ENCODE measurements at regions not wholly inside any gene's neighbourhood (a gene's known extent, or its start where the extent isn't known, plus 50 kb on each side); places are given as distances from the start of the nearest gene placed in this dataset.
"Not testable (repeated sequence)": the region's sequence is repeated elsewhere in the genome, so short reads cannot be mapped to it uniquely, and the experiment has no call there.

DNA sequence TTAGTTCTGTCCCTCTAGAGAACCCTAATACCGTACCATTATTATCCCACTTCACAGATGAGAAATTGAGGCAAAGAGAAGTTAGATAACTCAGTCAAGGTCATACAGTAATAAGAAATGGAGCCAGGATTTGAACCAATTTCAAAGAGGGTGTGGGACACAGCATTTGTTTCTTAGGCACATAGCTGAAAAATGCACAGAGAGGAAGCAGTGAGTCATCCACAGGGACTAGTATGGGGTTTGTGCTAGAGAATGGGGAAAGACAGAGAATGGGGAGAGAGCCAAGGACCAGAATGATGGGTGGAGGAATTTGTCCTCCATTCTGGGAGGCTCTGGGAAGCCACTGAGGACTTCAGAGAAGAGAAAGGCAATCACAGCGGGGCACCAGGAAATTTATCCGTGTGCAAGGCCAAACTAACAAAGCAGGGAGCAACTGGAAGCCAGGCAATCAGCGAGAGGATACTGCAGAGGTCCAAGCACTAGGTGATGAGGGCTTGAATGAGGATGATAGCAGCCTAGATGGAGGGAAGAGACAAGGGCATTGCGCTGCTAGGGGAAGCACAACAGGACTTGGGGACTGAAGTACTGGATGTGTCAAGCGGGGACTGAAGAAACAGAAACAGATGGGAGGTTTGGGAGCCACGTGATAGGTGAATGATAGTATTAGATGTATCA is 78.1 kb upstream of the ZFHX3 start:
- no peaks in the 10 kb centered on the region for H3K36me3 Mint-ChIP-seq
- H3K4me1 Mint-ChIP-seq = peaks cover 3 to 31% (median 12%) of the 10 kb centered on the region in 4 donors
- no peak overlapping the region for H3K4me3 Mint-ChIP-seq
- peaks cover 0 to 40% (median 0%) of the 10 kb centered on the region in 5 donors for H3K27me3 Mint-ChIP-seq
- ATAC-seq = no peak
- H3K9me3 Mint-ChIP-seq = peaks cover 0 to 10% (median 0%) of the 10 kb centered on the region in 9 donors
- DNase-seq = no peak
- POLR2A ChIA-PET = no interaction called here
- H3K27ac Mint-ChIP-seq = peak overlapping the region in 1 of 10 donors; percentile 50

DNA sequence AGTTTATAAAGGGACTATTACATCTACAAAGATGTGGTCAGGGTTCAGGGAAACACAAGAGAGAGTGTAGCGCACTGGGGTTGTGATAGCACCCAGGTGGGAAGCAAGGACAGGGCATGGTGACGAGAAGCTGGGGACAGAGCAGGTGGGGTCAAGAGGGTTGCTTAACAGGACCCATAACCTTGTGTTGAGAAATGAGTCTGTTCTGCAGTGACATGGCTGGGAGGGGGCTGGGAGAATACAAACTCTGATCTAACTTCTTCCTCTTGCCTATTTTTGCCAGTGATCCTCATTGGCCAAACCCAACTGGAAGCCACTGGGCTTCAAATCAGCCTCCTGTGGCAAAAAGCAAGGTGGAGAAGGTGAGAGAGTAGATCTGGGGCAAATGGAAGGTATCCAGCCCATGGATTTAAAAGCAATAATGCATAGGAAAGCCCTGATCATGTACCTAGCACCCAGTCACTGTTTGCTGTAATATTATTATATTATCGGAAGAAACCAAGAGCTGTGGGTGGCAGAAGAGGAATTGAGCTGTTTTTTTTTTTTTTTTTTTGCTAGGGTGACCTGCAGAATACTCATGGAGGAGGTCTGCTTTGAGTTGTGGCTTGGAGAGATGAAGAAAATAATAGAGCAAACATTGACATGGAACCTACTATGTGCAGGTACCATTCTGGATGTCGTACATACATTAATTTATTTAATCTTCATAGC is 76.9 kb upstream of the ZFHX3 start:
- no peak for DNase-seq
- Mint-ChIP-seq H3K9me3 (peaks cover 0 to 17% (median 2%) of the 10 kb centered on the region in 9 donors), H3K27ac (no peak overlapping the region), H3K4me1 (peaks cover 3 to 31% (median 12%) of the 10 kb centered on the region in 4 donors), H3K4me3 (no peak overlapping the region), H3K27me3 (peaks cover 0 to 40% (median 0%) of the 10 kb centered on the region in 5 donors), H3K36me3 (no peaks in the 10 kb centered on the region)
- POLR2A ChIA-PET = no interaction called here
- ATAC-seq = no peak

DNA sequence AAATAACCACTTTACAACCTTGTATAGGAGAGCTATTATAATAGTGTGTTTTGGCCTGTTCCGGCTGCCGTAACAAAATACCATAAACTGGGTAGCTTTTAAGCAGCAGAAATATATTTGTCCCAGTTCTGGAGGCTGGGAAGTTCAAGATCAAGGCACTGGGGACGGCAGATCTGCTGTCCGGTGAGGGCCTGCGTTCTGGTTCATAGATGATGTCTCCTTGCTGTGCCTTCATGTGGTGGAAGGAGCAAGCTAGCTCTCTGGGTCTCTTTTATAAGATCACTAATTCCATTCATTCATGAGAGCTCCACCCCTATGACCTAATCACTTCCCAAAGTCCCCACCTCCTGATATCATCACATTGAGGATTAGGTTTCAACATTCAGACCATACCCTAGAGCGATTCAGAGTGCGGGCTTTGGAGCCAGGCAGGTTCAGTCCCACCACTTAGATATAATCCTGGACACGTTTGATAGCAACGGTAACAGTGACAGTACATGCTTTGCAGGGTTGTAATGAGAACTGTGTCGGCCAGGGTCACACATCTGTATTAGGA is 76.2 kb upstream of the ZFHX3 start:
- POLR2A ChIA-PET = no interaction called here
- DNase-seq = no peak
- H3K4me1 Mint-ChIP-seq = peaks cover 3 to 31% (median 12%) of the 10 kb centered on the region in 4 donors
- no peaks in the 10 kb centered on the region for H3K36me3 Mint-ChIP-seq
- ATAC-seq = no peak
- H3K27ac Mint-ChIP-seq = no peak overlapping the region
- H3K4me3 Mint-ChIP-seq = no peak overlapping the region
- peaks cover 0 to 40% (median 0%) of the 10 kb centered on the region in 5 donors for H3K27me3 Mint-ChIP-seq
- H3K9me3 Mint-ChIP-seq = peaks cover 0 to 19% (median 4%) of the 10 kb centered on the region in 9 donors

DNA sequence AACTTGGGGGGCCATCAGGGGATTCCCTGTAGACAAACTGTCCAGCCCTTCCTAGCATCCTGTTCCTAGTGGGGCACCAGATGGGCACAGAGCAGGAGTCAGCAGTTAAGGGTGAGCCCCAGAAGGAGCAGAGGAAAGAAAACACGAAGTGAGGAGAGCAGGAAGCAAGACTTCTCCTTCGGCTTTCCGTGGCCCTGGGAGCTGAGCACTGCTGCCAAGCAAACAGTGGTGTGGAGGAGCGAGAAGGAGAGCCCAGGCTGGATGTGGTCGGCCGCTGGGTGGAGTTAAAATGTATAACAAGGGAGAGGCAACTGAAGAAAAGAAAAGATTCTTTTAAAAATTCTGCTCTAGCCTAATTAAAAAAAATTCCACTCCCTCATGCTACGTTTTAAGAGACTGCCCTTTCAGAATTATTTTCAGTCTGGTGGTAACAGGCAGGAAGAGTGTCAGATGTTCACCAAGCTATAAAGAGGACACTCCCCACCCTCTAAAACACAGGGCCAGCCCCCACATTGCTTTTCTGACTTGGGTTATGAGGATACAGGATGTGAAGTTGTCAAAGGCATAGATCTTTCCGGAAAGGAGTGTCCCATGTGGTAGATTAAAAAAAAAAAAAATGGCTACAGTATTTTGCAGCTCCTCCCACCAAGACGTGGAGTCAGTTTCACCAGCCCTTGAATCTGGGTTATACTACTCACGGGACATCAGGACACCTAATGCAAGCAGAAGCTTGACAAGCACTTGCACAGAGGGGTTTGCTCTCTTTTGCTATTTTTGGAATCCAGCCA is 74.9 kb upstream of the ZFHX3 start:
- Mint-ChIP-seq H3K4me1 (peaks cover 3 to 31% (median 12%) of the 10 kb centered on the region in 4 donors), H3K36me3 (peaks cover 0 to 2% (median 0%) of the 10 kb centered on the region in 3 donors), H3K9me3 (peaks cover 0 to 19% (median 9%) of the 10 kb centered on the region in 9 donors), H3K4me3 (peak overlapping the region; percentile 26 to 77 (median 42)), H3K27ac (peak overlapping the region in 7 of 10 donors; percentile 28 to 89 (median 71)), H3K27me3 (peaks cover 0 to 40% (median 0%) of the 10 kb centered on the region in 5 donors)
- DNase-seq (peak in 2 of 10 donors; percentile 7 to 29), ATAC-seq (peak in 1 of 2 donors; percentile 81)
- POLR2A ChIA-PET = no interaction called here

DNA sequence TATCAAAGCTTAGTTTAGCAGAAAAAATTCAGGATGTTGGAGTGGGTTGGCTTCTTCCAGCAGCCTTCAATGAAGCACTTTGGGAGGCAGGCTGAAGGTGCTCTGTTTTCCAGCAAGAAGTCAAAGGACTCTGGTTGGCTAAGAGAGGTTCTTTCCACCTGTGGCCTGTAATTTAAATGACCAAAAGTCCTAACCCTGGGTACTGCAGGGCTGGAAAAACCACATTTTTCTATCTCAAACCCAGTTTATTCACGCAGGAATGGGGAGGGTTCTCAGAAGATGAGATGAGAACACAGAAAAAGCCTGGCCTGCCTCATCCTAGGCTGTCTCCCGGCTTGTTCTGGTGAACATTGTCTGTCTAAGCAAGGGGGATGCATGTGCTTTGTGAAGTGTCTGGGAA is 68.6 kb upstream of the ZFHX3 start:
- peaks cover 0 to 2% (median 0%) of the 10 kb centered on the region in 4 donors for H3K4me1 Mint-ChIP-seq
- ATAC-seq = no peak
- POLR2A ChIA-PET = no interaction called here
- DNase-seq = no peak
- peaks cover 0 to 4% (median 0%) of the 10 kb centered on the region in 5 donors for H3K27me3 Mint-ChIP-seq
- H3K36me3 Mint-ChIP-seq = peaks cover 0 to 5% (median 0%) of the 10 kb centered on the region in 3 donors
- no peak overlapping the region for H3K4me3 Mint-ChIP-seq
- peaks cover 0 to 18% (median 9%) of the 10 kb centered on the region in 9 donors for H3K9me3 Mint-ChIP-seq
- H3K27ac Mint-ChIP-seq = no peak overlapping the region

DNA sequence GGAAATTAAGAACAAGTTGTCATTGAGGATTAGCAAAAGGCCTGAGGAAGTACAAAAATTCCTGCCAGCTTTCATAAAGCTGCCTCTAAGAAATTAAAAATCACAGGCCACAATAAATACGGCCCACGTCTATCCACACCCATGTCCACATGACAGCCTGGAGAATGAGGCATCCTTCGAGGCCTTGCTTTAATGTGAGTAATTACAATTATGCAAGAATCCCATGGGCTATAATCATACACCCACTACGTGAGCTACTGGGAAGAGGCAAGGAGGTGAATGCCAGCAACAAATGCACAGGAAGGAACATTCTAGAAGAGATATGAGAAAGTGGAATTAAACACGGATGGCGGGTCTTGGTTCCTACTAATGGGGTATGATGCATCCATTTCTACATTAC is 65.4 kb upstream of the ZFHX3 start:
- Mint-ChIP-seq H3K36me3 (peaks cover 0 to 5% (median 0%) of the 10 kb centered on the region in 3 donors), H3K27ac (no peak overlapping the region), H3K9me3 (peaks cover 0 to 14% (median 4%) of the 10 kb centered on the region in 9 donors), H3K4me1 (peaks cover 0 to 2% (median 0%) of the 10 kb centered on the region in 4 donors), H3K27me3 (peaks cover 0 to 4% (median 0%) of the 10 kb centered on the region in 5 donors), H3K4me3 (no peak overlapping the region)
- no peak for ATAC-seq
- POLR2A ChIA-PET = no interaction called here
- DNase-seq = no peak

DNA sequence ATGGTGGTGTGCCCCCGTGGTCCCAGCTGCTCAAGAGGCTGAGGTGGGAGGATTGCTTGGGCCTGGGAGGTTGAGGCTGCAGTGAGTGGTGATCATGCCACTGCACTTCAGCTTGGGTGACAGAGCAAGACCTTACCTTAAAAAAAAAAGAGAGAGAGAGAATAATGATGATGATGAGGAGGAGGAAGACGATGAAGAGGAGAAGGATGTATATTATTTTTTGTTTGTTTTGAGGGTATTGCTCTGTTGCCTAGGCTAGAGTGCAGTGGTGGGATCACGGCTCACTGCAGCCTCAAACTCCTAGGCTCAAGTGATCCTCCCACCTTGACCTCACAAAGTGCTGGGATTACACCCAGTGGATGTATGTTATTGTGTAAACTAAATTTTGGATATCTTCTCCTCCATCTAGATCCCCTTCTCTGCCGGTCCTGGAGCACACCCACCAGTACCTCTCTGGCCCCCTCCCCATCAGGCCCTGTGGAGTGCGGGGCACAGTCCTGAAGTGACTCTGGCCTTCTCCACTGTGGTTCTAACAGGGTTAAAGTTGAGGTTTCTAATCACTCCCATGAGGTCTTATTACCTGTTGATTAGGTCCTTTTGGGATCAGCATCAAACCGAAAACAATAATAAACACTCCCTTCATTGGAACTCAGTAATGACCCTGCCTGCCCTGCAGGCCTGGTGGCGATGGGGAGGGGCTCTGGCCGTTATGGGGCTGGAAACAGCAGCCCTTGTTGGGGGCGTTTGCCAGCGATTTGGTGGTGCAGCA is 60.5 kb upstream of the ZFHX3 start:
- H3K4me1 Mint-ChIP-seq = peaks cover 0 to 2% (median 0%) of the 10 kb centered on the region in 4 donors
- ATAC-seq (no peak), DNase-seq (no peak)
- H3K27me3 Mint-ChIP-seq = peaks cover 0 to 6% (median 0%) of the 10 kb centered on the region in 5 donors
- POLR2A ChIA-PET = no interaction called here
- H3K27ac Mint-ChIP-seq = no peak overlapping the region
- peaks cover 0 to 2% (median 0%) of the 10 kb centered on the region in 9 donors for H3K9me3 Mint-ChIP-seq
- no peaks in the 10 kb centered on the region for H3K36me3 Mint-ChIP-seq
- H3K4me3 Mint-ChIP-seq = no peak overlapping the region

DNA sequence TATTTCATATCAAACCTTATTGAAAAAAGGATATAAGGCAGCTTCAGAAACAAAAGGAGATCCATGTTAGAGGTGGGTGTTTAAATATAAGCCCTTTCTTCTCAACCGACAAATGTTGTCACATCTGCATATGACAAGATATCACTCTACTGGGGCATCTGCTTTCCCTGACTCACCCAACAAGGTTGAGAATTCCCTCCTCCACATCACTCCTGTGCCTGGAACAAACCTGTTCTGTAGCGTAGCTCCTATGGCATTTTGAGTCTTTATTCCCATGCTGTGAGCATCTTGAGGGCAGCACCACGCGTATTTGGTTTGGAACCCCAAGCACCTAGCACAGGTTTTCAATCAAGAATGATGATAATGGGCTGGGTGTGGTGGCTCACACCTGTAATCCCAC is 59.4 kb upstream of the ZFHX3 start:
- Mint-ChIP-seq H3K4me1 (peaks cover 0 to 2% (median 0%) of the 10 kb centered on the region in 4 donors), H3K27me3 (peaks cover 0 to 7% (median 2%) of the 10 kb centered on the region in 5 donors), H3K4me3 (no peak overlapping the region), H3K36me3 (no peaks in the 10 kb centered on the region), H3K27ac (no peak overlapping the region), H3K9me3 (no peaks in the 10 kb centered on the region)
- no peak for ATAC-seq
- POLR2A ChIA-PET = no interaction called here
- no peak for DNase-seq

DNA sequence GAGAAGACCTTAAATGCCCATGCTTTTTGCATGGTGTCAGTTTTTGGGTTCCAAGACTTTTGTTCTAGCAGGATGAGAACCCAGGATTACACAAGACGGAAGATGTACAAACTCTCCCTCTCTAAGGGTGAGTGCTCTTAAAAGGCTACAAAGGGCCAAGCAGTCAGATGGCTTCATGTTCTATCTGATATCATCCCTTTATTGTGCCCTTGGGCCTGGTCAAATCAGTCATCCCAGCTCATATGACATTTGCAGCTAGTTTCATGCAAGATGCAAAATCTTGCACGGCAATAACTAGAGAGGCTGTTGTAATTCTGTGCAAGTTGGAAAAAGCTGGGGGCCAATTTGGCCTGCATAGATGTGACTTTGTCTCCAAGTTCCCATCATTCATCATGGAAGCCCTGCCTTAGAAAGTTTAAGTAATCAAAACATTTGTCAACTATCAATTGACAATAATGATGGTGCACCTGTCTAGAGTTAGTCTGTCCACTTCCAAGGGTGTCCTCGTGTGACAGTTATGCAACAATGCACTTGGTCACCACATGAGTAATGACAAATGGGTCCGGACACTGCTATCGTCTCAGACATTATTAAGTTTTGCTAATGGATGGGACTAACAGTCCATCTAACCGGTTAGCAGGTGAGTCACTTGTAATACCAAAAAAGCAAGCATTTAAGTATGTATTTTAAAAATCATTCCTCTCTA is 58.6 kb upstream of the ZFHX3 start:
- POLR2A ChIA-PET = no interaction called here
- DNase-seq (no peak), ATAC-seq (no peak)
- Mint-ChIP-seq H3K4me1 (no peaks in the 10 kb centered on the region), H3K27me3 (peaks cover 0 to 9% (median 3%) of the 10 kb centered on the region in 5 donors), H3K4me3 (no peak overlapping the region), H3K27ac (no peak overlapping the region), H3K36me3 (no peaks in the 10 kb centered on the region), H3K9me3 (no peaks in the 10 kb centered on the region)

DNA sequence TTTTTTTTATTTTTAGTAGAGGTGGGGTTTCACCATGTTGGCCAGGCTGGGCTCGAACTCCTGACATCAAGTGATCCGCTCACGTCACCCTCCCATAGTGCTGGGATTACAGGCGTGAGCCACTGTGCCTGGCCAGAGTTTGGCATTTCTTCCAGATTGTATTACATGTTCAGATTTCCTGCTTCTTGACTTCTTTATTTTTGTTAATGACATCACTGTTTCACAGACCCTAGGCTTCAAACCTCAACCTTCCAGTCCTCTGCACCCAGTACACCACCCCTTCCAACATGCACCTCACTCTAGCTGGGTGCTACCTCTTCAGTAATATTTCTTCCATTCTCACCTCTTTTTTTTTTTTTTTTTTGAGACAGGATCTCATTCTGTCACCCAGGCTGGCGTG is 53.6 kb upstream of the ZFHX3 start:
- H3K4me3 Mint-ChIP-seq = no peak overlapping the region
- H3K27me3 Mint-ChIP-seq = peaks cover 1 to 11% (median 6%) of the 10 kb centered on the region in 5 donors
- H3K27ac Mint-ChIP-seq = no peak overlapping the region
- DNase-seq (no peak), ATAC-seq (no peak)
- POLR2A ChIA-PET = no interaction called here
- H3K9me3 Mint-ChIP-seq = no peaks in the 10 kb centered on the region
- no peaks in the 10 kb centered on the region for H3K4me1 Mint-ChIP-seq
- H3K36me3 Mint-ChIP-seq = no peaks in the 10 kb centered on the region

DNA sequence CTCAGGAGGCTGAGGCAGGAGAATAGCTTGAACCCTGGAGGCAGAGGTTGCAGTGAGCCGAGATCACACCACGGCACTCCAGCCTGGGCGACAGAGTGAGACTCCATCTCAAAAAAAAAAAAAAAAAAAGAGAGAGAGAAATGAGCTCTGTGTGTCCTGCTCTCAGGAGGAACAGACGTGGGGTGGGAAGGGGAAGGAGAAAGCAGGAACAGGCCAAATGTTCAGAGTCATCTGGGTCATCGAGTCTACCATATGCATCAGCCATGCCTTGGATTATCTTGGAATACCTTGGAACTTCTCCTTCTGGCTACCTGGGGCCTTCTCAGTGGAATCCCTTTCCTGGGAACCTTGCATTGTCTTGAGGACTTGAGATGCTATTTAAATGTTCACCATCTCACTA is 51.7 kb upstream of the ZFHX3 start:
- H3K9me3 Mint-ChIP-seq, POLR2A ChIA-PET: not testable (repeated sequence)

More for the DNA sequence above, 51.7 kb upstream of the ZFHX3 start:
- H3K27ac Mint-ChIP-seq, H3K36me3 Mint-ChIP-seq, H3K4me3 Mint-ChIP-seq, DNase-seq, H3K4me1 Mint-ChIP-seq, ATAC-seq: not testable (repeated sequence)
- peaks cover 1 to 11% (median 6%) of the 10 kb centered on the region in 5 donors for H3K27me3 Mint-ChIP-seq

Data from naive thymus-derived CD8-positive, alpha-beta T cell (primary cell).